ENCODE measurements at regions not wholly inside any gene's neighbourhood (a gene's known extent, or its start where the extent isn't known, plus 50 kb on each side); places are given as distances from the start of the nearest gene placed in this dataset.
"Not testable (repeated sequence)": the region's sequence is repeated elsewhere in the genome, so short reads cannot be mapped to it uniquely, and the experiment has no call there.

- DNase-seq (ENCODE audit: low spot score) = no peak
Measured at GRCh38 chr4:132683957-132684356, 465.1 kb upstream of the PCDH10 start.

DNA sequence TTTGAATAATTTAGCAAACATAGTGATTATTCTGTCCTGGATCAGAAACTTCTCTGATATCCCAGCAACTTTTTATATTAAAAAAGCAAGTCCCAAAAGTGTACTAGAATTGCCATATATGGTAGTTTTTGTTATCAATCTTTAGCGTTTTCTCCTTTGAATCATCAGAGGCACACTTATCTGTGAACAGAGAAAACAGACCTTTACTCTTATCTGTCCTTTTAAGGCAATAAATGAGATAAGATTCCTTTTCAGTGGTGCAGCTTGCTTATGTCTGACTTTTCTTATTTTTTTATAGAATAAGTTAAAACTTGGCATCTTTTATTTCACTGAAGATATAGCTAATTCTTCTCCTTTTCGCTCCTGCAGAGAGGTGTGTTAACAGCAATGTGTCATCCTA, 458.1 kb upstream of the PCDH10 start:
- DNase-seq (ENCODE audit: low spot score) = no peak

GRCh38 chr4:132691668-132692067, 457.4 kb upstream of the PCDH10 start:
- DNase-seq (ENCODE audit: low spot score) = no peak

DNA sequence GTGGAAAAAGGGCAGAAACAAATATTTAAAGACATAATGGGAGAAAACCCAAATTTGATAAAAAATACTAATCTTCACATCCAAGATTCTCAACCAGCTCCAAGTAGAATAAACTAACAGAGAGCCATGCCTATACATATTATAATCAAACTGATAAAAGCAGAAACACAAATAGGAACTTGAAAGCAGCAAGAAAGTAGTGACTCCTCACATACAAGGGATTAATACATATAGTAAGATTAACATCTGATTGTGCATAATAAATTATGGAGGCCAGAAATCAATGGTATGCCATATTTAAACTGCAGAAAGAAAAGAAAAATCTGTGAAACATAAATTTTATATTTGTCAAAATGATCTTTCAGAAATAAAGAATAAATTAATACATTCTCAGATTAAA, 454.3 kb upstream of the PCDH10 start:
- no peak for DNase-seq (ENCODE audit: low spot score)

- not testable (repeated sequence) for DNase-seq (ENCODE audit: low spot score)
Measured at GRCh38 chr4:132697505-132697904, 451.6 kb upstream of the PCDH10 start.

GRCh38 chr4:132707955-132708354, 441.1 kb upstream of the PCDH10 start:
- no peak for DNase-seq (ENCODE audit: low spot score)

GRCh38 chr4:132709056-132709455, 440.0 kb upstream of the PCDH10 start:
- DNase-seq (ENCODE audit: low spot score) = no peak

DNA sequence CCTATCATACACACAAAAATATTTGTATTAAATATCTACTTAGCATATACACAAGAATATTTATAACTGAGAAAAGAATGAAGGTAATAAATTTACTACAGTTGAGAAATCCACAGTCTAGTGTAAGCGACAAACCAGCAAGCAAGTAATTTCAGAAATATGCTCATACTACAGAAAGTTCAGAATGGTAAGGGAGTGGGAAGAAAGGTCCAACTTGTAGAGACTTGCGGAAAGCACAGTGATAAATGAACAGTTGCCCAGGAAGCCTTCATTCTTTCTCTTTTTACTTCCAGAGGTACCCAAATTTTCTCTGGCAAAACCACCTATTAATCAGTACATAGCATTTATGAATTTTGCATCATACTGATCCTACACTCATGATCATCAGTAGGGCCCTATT, 438.1 kb upstream of the PCDH10 start:
- no peak for DNase-seq (ENCODE audit: low spot score)

GRCh38 chr4:132737344-132737743, 411.8 kb upstream of the PCDH10 start:
- no peak for DNase-seq (ENCODE audit: low spot score)

DNA sequence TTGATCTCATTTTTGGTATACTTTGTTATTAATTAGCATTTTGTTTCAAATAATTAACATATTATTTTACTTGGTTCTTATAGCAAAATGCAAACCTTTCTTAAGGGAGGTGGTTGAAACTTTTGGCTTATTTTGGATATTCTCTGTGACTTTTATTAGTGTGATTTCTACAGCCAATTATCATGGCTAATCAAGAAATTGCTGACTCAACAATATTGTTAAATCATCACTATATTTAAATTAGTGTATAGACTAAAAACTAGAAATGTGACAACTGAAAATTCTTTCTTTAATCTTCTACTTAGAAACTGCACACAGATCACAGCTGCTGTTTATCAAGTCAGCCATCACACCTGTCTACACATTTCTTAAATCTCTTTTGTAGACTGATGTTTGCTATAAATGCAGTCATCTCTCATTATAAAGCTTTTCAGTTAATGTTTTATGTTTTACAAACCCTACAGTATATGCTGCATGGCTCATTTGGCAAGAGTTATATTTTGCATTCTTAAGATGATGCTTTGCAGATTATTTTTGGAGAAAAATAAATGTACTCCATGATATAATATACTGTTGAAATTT, 389.8 kb upstream of the PCDH10 start:
- DNase-seq (ENCODE audit: low spot score) = no peak

- DNase-seq (ENCODE audit: low spot score) = no peak
Measured at GRCh38 chr4:132763465-132763864, 385.6 kb upstream of the PCDH10 start.

DNA sequence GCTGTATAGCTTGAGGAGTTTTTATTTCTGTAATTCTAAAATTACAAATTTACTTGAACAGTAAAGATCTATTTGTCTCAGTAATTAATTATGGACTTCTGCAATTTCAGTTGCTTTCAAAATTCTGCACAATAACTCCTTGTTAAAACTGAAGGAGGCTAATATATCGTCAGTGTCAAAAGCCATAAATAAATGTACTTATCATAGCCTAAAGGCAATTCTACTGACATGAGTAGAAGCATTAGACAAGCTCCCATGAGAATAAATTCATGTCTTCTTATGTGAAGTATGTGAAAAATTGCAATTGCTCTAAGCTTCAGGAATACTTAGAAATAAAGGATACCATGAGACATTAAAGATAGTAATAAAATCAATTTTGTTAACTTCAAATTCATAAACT, 381.2 kb upstream of the PCDH10 start:
- no peak for DNase-seq (ENCODE audit: low spot score)

- no peak for DNase-seq (ENCODE audit: low spot score)
Measured at GRCh38 chr4:132770776-132771175, 378.3 kb upstream of the PCDH10 start.

DNA sequence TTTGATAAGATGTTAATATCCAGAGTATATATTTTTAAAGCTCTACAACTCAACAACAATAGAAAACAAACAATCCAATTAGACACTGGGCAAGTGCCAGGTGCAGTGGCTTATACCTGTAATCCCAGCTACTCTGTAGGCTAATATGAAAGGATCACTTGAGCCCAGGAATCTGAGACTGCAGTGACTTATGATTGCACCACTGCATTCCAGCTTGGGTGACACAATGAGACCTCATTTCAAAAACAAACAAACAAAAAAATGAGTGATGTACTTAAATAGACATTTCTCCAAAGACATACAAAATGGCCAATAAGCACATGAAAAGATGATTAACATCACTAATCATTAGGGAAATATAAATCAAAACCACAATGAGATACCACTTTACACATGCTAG, 356.8 kb upstream of the PCDH10 start:
- DNase-seq (ENCODE audit: low spot score) = no peak

GRCh38 chr4:132797856-132798255, 351.2 kb upstream of the PCDH10 start:
- DNase-seq (ENCODE audit: low spot score) = no peak

GRCh38 chr4:132809298-132810032, 339.6 kb upstream of the PCDH10 start:
- no peak for DNase-seq (ENCODE audit: low spot score)

DNA sequence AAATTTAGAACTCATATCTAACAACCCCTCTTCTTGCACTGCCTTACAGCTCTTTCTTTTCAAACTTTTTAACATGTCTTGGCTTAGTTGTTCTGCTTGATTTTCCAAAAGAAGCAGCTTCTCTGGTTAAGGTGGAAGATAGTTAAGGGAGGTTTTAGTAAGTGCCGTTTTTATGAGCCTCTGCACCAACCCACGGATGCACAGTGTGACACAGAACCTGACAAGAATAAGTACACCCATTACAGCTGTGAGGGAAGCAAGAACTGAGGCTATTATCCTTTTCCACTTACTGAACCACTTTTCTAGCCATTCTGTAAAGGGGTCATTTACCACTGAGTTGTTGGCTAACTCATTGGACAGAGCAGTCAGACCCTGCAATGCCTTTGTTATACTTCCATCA, 336.0 kb upstream of the PCDH10 start:
- not testable (repeated sequence) for DNase-seq (ENCODE audit: low spot score)

- DNase-seq (ENCODE audit: low spot score) = no peak
Measured at GRCh38 chr4:132818091-132818490, 331.0 kb upstream of the PCDH10 start.

DNA sequence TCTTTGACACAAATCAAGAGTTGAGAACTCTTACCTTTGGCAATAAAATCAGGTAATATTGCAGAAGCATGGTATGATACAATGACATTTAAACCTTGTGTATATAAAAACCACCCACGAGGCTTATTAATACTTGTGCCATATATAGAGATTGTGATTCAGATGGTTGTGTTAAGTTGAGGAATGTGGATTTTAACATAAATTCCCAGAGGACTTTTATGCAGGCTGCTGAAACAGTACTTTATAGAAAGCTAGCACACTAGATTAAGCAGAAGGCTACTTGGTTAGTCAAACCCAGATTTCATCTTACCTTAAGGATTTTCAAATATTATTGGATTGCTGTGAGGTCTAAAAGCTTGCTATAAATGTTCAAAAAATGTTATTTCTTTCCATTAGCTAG, 325.7 kb upstream of the PCDH10 start:
- no peak for DNase-seq (ENCODE audit: low spot score)

DNA sequence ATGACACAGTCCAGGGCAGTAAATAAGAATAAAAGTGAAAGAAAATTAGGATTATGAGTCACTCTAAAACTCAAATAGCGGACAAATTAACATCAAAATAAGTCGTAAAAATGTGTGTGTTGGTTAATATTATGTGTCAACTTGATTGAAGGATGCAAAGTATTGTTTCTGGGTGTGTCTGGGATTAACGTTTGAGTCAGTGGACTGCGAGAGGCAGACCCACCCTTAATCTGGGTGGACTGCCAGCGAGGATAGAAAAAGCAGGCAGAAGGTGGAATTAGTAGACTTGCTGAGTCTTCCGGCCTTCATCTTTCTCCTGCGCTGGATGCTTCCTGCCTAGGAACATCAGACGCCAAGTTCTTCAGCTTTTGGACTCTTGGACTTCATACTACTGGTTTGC, 324.3 kb upstream of the PCDH10 start:
- DNase-seq (ENCODE audit: low spot score) = no peak

DNA sequence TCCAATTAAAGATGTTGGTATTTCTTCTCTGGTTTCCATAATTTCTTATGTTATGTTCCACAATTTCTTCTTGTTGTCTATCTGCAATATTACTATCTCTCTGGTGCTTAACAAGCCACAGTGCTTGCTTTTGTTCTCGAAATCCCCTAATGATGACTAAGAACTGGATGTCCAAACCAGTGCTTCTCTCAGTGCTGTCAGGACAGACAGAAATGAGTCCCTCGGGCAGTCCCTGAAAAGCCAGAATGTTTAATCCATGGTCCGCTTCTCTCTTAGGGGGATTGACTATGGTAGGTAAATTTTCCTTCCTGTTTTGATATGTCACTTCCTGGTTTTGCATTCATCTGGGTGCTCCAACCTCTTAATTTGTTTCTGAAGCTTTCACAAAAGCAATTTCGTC, 321.6 kb upstream of the PCDH10 start:
- DNase-seq (ENCODE audit: low spot score) = no peak

DNA sequence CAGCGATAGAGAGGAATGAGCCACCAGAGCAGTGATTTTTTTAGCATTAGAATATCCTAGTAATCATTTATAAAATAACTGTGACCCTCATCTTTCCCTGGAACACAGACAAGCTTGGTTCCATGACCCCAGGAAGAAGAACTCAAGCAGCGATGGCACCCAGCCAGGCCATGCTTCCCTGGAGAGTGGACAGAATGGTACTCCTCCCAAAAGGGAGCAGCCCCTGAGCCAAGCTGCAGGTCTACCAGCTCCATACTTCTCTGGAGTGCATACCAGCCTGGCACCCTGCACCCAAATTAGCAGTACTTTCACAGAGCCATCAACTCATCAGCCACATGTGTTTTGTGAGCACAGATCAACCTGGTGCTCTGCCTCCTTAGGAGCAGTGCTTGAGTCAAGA, 310.9 kb upstream of the PCDH10 start:
- DNase-seq (ENCODE audit: low spot score) = no peak

DNA sequence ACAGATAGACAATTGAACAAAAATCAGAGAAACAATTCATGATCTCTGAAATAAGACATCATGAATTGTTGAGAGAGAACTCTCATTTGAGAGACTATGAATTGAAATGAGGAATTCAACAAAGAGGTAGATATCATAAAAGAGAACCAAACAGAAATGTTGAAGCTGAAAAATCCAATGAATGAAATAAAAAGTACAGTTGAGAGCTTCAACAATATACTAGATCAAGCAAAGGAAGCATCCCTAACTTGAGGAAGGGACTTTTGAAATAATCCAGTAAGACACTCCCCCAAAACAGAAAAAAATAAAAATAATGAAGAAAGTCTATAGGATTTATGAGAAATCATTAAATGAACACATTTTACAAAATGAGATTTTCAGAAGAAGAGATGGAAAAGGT, 310.0 kb upstream of the PCDH10 start:
- no peak for DNase-seq (ENCODE audit: low spot score)

DNA sequence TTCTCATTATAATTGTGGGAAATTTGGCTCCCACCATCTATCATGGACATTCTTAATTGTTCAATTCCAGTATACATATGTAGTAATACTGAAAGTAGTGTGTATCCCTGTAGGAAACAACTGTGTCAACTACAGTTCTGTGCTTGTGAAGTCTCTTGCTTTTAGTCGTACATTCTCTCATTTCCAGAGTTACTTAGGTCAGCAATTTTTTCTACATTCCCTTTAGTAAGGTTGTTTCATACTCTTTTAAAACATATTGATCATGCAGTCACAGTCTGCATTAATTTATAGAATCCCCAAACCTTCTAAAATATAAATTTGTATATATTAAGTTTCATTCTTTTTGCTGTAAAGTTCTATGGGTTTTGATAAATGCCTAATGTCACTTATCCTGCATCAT, 289.2 kb upstream of the PCDH10 start:
- DNase-seq (ENCODE audit: low spot score) = no peak
